ENCODE measurements at regions not wholly inside any gene's neighbourhood (a gene's known extent, or its start where the extent isn't known, plus 50 kb on each side); places are given as distances from the start of the nearest gene placed in this dataset.

DNA sequence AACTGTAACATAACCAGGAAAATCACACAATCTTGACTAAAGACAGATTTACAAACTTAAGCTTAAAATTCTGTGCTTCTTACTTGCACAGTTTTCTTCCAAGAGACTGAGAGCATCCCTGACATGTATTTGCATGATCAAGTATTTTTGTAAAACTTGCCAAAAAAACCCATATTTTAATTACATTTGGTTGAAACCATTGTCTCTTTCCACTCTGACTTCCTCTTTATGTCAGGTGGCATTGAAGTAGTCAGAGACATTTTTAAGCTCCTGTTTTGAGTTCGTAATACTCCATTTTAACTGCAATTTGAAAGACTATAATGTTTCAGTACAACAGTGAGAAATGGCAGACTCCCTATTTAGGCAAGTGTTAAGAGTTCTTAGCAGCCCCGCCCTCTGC, 103.6 kb downstream of the ATXN7L3B start:
- no peak overlapping the region for H3K4me3 ChIP-seq (ENCODE audit: low read depth, poor library complexity, severe bottlenecking)
- TF ChIP-seq POLR2A (IDR thresholded peaks at IDR 0.05) (no peak), CTCF (IDR thresholded peaks at IDR 0.05) (no peak)
- intact Hi-C loops (cut with DNase I; ENCODE audit: low total_unique reads) = no loop called here
- 86 to 90% methylated on average over 2 of the region's 2 CpGs for WGBS, 2 donors
- DNase-seq (ENCODE audit: low spot score in 2 of 2) = no peak

DNA sequence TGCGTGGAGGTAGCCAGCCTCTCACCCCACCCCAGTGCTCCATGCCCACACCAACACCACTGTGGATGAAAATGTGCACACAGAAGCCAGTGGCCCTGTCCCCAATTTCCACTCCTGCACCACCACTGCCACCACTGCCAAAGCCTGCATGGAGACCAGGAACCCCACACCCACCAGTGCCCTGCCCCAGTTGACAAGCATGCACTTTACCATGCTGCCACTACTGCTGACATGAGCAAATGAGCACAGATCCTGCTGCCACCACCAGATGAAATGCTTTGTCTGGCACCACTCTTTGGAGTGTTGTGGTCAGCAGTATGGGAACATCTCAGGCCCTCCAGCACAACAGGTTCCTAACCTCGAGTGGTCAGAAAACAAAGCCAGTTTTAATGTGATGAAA, 104.1 kb downstream of the ATXN7L3B start:
- TF ChIP-seq CTCF (IDR thresholded peaks at IDR 0.05) (no peak), POLR2A (IDR thresholded peaks at IDR 0.05) (no peak)
- intact Hi-C loops (cut with DNase I; ENCODE audit: low total_unique reads) = no loop called here
- no peak for DNase-seq (ENCODE audit: low spot score in 2 of 2)
- WGBS, 2 donors = 64 to 68% methylated on average over 2 of the region's 2 CpGs
- H3K4me3 ChIP-seq (ENCODE audit: low read depth, poor library complexity, severe bottlenecking) = no peak overlapping the region

DNA sequence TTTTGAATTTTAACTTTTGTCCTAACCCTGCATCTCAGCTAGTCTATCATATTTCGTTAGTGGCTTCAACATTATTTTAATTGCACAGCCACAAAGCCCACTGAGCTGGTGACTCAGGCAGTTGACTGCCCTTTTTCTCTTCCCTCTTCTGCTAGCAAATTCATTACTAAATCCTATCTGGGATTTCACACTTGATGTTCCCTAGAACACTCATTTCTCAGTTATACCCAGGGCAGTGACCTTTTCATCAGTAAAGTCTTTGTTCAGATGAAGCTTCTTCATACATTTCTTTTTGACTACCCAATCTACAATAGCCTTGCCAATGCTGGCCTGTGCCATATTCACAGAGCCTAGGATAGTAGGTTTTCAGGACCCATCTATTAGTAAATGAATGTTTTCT, 107.0 kb downstream of the ATXN7L3B start:
- intact Hi-C loops (cut with DNase I; ENCODE audit: low total_unique reads) = no loop called here
- WGBS, 2 donors = 69 to 70% methylated on average over 1 of the region's 1 CpG
- no peak for TF ChIP-seq CTCF (IDR thresholded peaks at IDR 0.05)
- no peak for DNase-seq (ENCODE audit: low spot score in 2 of 2)
- H3K4me3 ChIP-seq (ENCODE audit: low read depth, poor library complexity, severe bottlenecking) = no peak overlapping the region

GRCh38 chr12:74646831-74647230, 109.2 kb downstream of the ATXN7L3B start:
- no peak overlapping the region for H3K4me3 ChIP-seq (ENCODE audit: low read depth, poor library complexity, severe bottlenecking)
- no peak for DNase-seq (ENCODE audit: low spot score in 2 of 2)
- TF ChIP-seq CTCF (IDR thresholded peaks at IDR 0.05) (no peak), POLR2A (IDR thresholded peaks at IDR 0.05) (no peak)
- 13 to 19% methylated on average over 1 of the region's 1 CpG for WGBS, 2 donors
- intact Hi-C loops (cut with DNase I; ENCODE audit: low total_unique reads) = no loop called here

GRCh38 chr12:74647256-74647655, 109.6 kb downstream of the ATXN7L3B start:
- H3K4me3 ChIP-seq (ENCODE audit: low read depth, poor library complexity, severe bottlenecking) = no peak overlapping the region
- TF ChIP-seq CTCF (IDR thresholded peaks at IDR 0.05) = no peak
- no peak for TF ChIP-seq POLR2A (IDR thresholded peaks at IDR 0.05)
- intact Hi-C loops (cut with DNase I; ENCODE audit: low total_unique reads) = no loop called here
- DNase-seq (ENCODE audit: low spot score in 2 of 2) = no peak
- WGBS, 2 donors = 14 to 15% methylated on average over 2 of the region's 2 CpGs

DNA sequence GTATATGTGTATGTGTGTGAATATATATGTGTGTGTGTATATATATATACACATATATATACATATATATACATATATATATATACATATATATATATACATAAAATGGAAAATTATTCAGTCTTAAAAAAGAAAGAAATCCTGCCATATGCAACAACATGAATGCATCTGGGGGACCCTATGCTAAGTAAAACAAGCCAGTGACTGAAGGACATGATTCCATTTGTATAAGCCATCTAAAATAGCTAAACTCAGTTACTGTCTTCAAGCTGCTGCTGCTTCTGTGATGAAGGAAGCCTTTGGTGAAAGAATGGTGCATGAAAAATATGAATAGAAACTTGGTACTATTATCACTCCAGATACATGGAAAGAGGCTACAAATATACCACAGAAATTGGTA, 118.6 kb downstream of the ATXN7L3B start:
- intact Hi-C loops (cut with DNase I; ENCODE audit: low total_unique reads) = no loop called here
- DNase-seq (ENCODE audit: low spot score in 2 of 2) = no peak
- TF ChIP-seq POLR2A (IDR thresholded peaks at IDR 0.05) (no peak), CTCF (IDR thresholded peaks at IDR 0.05) (no peak)

More for the DNA sequence above, 118.6 kb downstream of the ATXN7L3B start:
- H3K4me3 ChIP-seq (ENCODE audit: low read depth, poor library complexity, severe bottlenecking) = no peak overlapping the region
